ENCODE measurements at regions not wholly inside any gene's neighbourhood (a gene's known extent, or its start where the extent isn't known, plus 50 kb on each side); places are given as distances from the start of the nearest gene placed in this dataset.

- peaks cover 10% of the 10 kb centered on the region for H3K4me1 ChIP-seq (ENCODE audit: control insufficient read depth, insufficient read depth, low read length)
- no CpG with 5 or more reads among the region's 5 CpGs for WGBS (ENCODE audit: insufficient coverage)
- no peaks in the 10 kb centered on the region for H3K9me3 ChIP-seq (ENCODE audit: control insufficient read depth, insufficient read depth, low read length)
- no peaks in the 10 kb centered on the region for H3K36me3 ChIP-seq (ENCODE audit: control insufficient read depth, insufficient read depth, low read length)
- no peak overlapping the region for H3K27ac ChIP-seq (ENCODE audit: low read depth, low read length)
- H3K4me3 ChIP-seq (ENCODE audit: low read depth, low read length) = no peak overlapping the region
- peak in 1 of 6 donors; percentile 21 for DNase-seq (ENCODE audit: low read depth in 4 of 6, low spot score in 6 of 6)
- H3K27me3 ChIP-seq (ENCODE audit: control insufficient read depth, insufficient read depth, low read length) = peaks cover 3% of the 10 kb centered on the region
Observed at GRCh38 chr3:182686033-182686886, 107.0 kb upstream of the ATP11B start.

- no peak overlapping the region for H3K4me3 ChIP-seq (ENCODE audit: low read depth, low read length)
- H3K4me1 ChIP-seq (ENCODE audit: control insufficient read depth, insufficient read depth, low read length) = no peaks in the 10 kb centered on the region
- H3K27me3 ChIP-seq (ENCODE audit: control insufficient read depth, insufficient read depth, low read length) = no peaks in the 10 kb centered on the region
- no peaks in the 10 kb centered on the region for H3K9me3 ChIP-seq (ENCODE audit: control insufficient read depth, insufficient read depth, low read length)
- no peak for DNase-seq (ENCODE audit: low read depth in 4 of 6, low spot score in 6 of 6)
- H3K27ac ChIP-seq (ENCODE audit: low read depth, low read length) = no peak overlapping the region
- WGBS (ENCODE audit: insufficient coverage) = 70% methylated on average over 2 of the region's 2 CpGs
- H3K36me3 ChIP-seq (ENCODE audit: control insufficient read depth, insufficient read depth, low read length) = no peaks in the 10 kb centered on the region
Observed at GRCh38 chr3:182690172-182690571, 103.1 kb upstream of the ATP11B start.

DNA sequence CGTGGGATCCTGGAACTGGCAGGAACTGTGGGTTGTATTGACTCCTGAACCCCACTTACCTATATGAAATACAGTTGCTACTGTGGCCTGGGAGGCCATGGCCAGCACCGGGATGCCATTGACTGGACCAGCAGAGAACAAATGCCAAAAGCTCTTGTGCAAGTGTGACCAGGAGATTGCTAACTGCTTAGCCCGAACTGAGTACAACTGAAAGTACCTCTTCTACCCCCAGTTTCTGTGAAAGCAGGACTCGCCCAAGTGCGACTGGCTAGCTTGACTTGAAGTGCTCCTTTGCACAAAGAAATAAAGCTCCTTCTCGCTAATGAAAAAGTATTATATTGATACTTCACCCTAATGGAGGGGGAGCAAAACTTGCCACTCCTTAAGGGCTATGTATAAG is 101.3 kb upstream of the ATP11B start:
- no peak for DNase-seq (ENCODE audit: low read depth in 4 of 6, low spot score in 6 of 6)
- 94% methylated on average over 2 of the region's 6 CpGs for WGBS (ENCODE audit: insufficient coverage)
- H3K27ac ChIP-seq (ENCODE audit: low read depth, low read length) = no peak overlapping the region
- H3K4me1 ChIP-seq (ENCODE audit: control insufficient read depth, insufficient read depth, low read length) = no peaks in the 10 kb centered on the region
- H3K27me3 ChIP-seq (ENCODE audit: control insufficient read depth, insufficient read depth, low read length) = no peaks in the 10 kb centered on the region
- no peak overlapping the region for H3K4me3 ChIP-seq (ENCODE audit: low read depth, low read length)
- no peaks in the 10 kb centered on the region for H3K36me3 ChIP-seq (ENCODE audit: control insufficient read depth, insufficient read depth, low read length)
- H3K9me3 ChIP-seq (ENCODE audit: control insufficient read depth, insufficient read depth, low read length) = no peaks in the 10 kb centered on the region

DNA sequence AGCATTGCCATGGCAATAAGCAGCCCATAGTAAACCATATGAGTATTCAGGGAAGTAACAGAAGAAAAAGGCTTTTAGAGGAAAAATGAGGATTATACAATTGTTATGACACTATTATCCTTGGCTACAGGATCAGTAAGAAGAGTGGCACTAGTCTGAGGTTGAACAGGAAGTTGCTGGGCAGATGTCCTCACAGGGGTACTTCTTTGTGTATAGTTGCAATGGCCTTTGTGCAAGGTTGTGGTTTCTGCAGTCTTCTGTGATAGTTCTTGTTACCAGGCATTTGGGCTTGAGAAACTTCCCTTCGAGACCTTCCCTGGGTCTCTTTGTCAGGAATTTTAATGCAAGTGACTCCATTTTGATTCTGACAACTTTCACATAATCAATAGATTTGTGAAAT is 100.6 kb upstream of the ATP11B start:
- Histone ChIP-seq H3K27me3 (ENCODE audit: control insufficient read depth, insufficient read depth, low read length) (no peaks in the 10 kb centered on the region), H3K9me3 (ENCODE audit: control insufficient read depth, insufficient read depth, low read length) (no peaks in the 10 kb centered on the region), H3K4me3 (ENCODE audit: low read depth, low read length) (no peak overlapping the region), H3K27ac (ENCODE audit: low read depth, low read length) (no peak overlapping the region), H3K4me1 (ENCODE audit: control insufficient read depth, insufficient read depth, low read length) (no peaks in the 10 kb centered on the region), H3K36me3 (ENCODE audit: control insufficient read depth, insufficient read depth, low read length) (no peaks in the 10 kb centered on the region)
- no peak for DNase-seq (ENCODE audit: low read depth in 4 of 6, low spot score in 6 of 6)
- no CpG with 5 or more reads among the region's 1 CpG for WGBS (ENCODE audit: insufficient coverage)

DNA sequence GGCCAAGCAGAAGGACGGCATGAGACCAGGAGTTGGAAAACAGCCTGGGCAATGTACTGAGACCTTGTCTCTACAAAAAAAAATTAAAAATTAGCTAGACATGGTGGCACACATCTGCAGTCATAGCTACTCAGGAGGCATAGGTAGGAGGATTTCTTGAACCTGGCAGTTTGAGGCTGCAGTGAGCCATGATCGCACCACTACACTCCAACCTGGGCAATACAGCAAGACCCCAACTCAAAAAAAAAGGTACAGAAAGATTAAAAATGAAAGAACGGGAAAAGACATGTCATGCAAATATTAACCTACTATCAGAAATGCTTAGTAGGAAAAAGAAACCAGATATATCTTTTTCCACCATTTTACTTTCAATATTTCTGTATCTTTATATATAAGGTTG is 99.6 kb upstream of the ATP11B start:
- Histone ChIP-seq H3K4me1 (ENCODE audit: control insufficient read depth, insufficient read depth, low read length) (no peaks in the 10 kb centered on the region), H3K27me3 (ENCODE audit: control insufficient read depth, insufficient read depth, low read length) (no peaks in the 10 kb centered on the region), H3K27ac (ENCODE audit: low read depth, low read length) (no peak overlapping the region), H3K4me3 (ENCODE audit: low read depth, low read length) (no peak overlapping the region), H3K9me3 (ENCODE audit: control insufficient read depth, insufficient read depth, low read length) (no peaks in the 10 kb centered on the region), H3K36me3 (ENCODE audit: control insufficient read depth, insufficient read depth, low read length) (no peaks in the 10 kb centered on the region)
- no peak for DNase-seq (ENCODE audit: low read depth in 4 of 6, low spot score in 6 of 6)
- 86% methylated on average over 1 of the region's 3 CpGs for whole genome bisulfite sequencing (ENCODE audit: insufficient coverage)

- Histone ChIP-seq H3K4me1 (ENCODE audit: control insufficient read depth, insufficient read depth, low read length) (no peaks in the 10 kb centered on the region), H3K4me3 (ENCODE audit: low read depth, low read length) (no peak overlapping the region), H3K27me3 (ENCODE audit: control insufficient read depth, insufficient read depth, low read length) (no peaks in the 10 kb centered on the region), H3K36me3 (ENCODE audit: control insufficient read depth, insufficient read depth, low read length) (no peaks in the 10 kb centered on the region), H3K27ac (ENCODE audit: low read depth, low read length) (no peak overlapping the region), H3K9me3 (ENCODE audit: control insufficient read depth, insufficient read depth, low read length) (no peaks in the 10 kb centered on the region)
- peak in 2 of 6 donors; percentile 31 to 78 for DNase-seq (ENCODE audit: low read depth in 4 of 6, low spot score in 6 of 6)
- 100% methylated on average over 1 of the region's 3 CpGs for WGBS (ENCODE audit: insufficient coverage)
Observed at GRCh38 chr3:182696916-182697315, 96.4 kb upstream of the ATP11B start.

- Histone ChIP-seq H3K4me3 (ENCODE audit: low read depth, low read length) (no peak overlapping the region), H3K36me3 (ENCODE audit: control insufficient read depth, insufficient read depth, low read length) (no peaks in the 10 kb centered on the region), H3K27ac (ENCODE audit: low read depth, low read length) (no peak overlapping the region), H3K9me3 (ENCODE audit: control insufficient read depth, insufficient read depth, low read length) (no peaks in the 10 kb centered on the region), H3K27me3 (ENCODE audit: control insufficient read depth, insufficient read depth, low read length) (no peaks in the 10 kb centered on the region), H3K4me1 (ENCODE audit: control insufficient read depth, insufficient read depth, low read length) (no peaks in the 10 kb centered on the region)
- WGBS (ENCODE audit: insufficient coverage) = 37% methylated on average over 5 of the region's 12 CpGs
- peak in 2 of 6 donors; percentile 20 to 22 for DNase-seq (ENCODE audit: low read depth in 4 of 6, low spot score in 6 of 6)
Observed at GRCh38 chr3:182697345-182697919, 95.9 kb upstream of the ATP11B start.

DNA sequence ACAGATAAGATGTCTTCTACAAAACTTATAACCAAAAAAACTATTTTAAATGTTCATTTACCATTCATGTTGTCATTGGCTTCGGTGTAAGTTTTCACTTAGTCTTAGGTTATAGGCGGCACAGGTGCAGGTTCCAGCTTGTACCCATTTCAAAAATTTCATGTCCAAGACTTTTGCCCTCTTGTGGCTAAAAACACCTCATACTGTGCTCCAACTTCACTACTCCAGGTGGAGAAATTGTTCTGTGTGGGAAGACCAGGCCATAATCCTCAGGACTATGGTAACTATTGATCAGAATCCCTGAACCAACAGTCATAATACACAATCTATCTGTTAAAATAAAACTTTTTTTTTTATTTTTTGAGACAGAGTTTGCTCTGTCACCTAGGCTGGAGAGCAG is 95.2 kb upstream of the ATP11B start:
- Histone ChIP-seq H3K36me3 (ENCODE audit: control insufficient read depth, insufficient read depth, low read length) (no peaks in the 10 kb centered on the region), H3K4me3 (ENCODE audit: low read depth, low read length) (no peak overlapping the region), H3K27ac (ENCODE audit: low read depth, low read length) (no peak overlapping the region), H3K4me1 (ENCODE audit: control insufficient read depth, insufficient read depth, low read length) (no peaks in the 10 kb centered on the region), H3K27me3 (ENCODE audit: control insufficient read depth, insufficient read depth, low read length) (no peaks in the 10 kb centered on the region), H3K9me3 (ENCODE audit: control insufficient read depth, insufficient read depth, low read length) (no peaks in the 10 kb centered on the region)
- DNase-seq (ENCODE audit: low read depth in 4 of 6, low spot score in 6 of 6) = no peak
- WGBS (ENCODE audit: insufficient coverage) = 100% methylated on average over 2 of the region's 2 CpGs

- no peaks in the 10 kb centered on the region for H3K27me3 ChIP-seq (ENCODE audit: control insufficient read depth, insufficient read depth, low read length)
- H3K4me3 ChIP-seq (ENCODE audit: low read depth, low read length) = no peak overlapping the region
- no CpG with 5 or more reads among the region's 2 CpGs for WGBS (ENCODE audit: insufficient coverage)
- no peak overlapping the region for H3K27ac ChIP-seq (ENCODE audit: low read depth, low read length)
- no peaks in the 10 kb centered on the region for H3K9me3 ChIP-seq (ENCODE audit: control insufficient read depth, insufficient read depth, low read length)
- DNase-seq (ENCODE audit: low read depth in 4 of 6, low spot score in 6 of 6) = no peak
- no peaks in the 10 kb centered on the region for H3K36me3 ChIP-seq (ENCODE audit: control insufficient read depth, insufficient read depth, low read length)
- H3K4me1 ChIP-seq (ENCODE audit: control insufficient read depth, insufficient read depth, low read length) = no peaks in the 10 kb centered on the region
Observed at GRCh38 chr3:182699550-182700170, 93.6 kb upstream of the ATP11B start.

GRCh38 chr3:182702216-182702615 is 91.1 kb upstream of the ATP11B start:
- no CpG with 5 or more reads among the region's 1 CpG for WGBS (ENCODE audit: insufficient coverage)
- Histone ChIP-seq H3K4me3 (ENCODE audit: low read depth, low read length) (no peak overlapping the region), H3K36me3 (ENCODE audit: control insufficient read depth, insufficient read depth, low read length) (no peaks in the 10 kb centered on the region), H3K27ac (ENCODE audit: low read depth, low read length) (no peak overlapping the region), H3K27me3 (ENCODE audit: control insufficient read depth, insufficient read depth, low read length) (no peaks in the 10 kb centered on the region), H3K4me1 (ENCODE audit: control insufficient read depth, insufficient read depth, low read length) (no peaks in the 10 kb centered on the region), H3K9me3 (ENCODE audit: control insufficient read depth, insufficient read depth, low read length) (no peaks in the 10 kb centered on the region)
- no peak for DNase-seq (ENCODE audit: low read depth in 4 of 6, low spot score in 6 of 6)
